ENCODE measurements at regions not wholly inside any gene's neighbourhood (a gene's known extent, or its start where the extent isn't known, plus 50 kb on each side); places are given as distances from the start of the nearest gene placed in this dataset.

- Histone ChIP-seq H3K4me1 (ENCODE audit: control insufficient read depth in 2 of 2, insufficient read depth in 2 of 2, low read length in 2 of 2) (no peaks in the 10 kb centered on the region), H2AFZ (ENCODE audit: insufficient read depth, low read depth, low read length, poor library complexity, severe bottlenecking) (no peak overlapping the region), H3K4me2 (replicated peaks; ENCODE audit: low read depth, low read length, poor library complexity, severe bottlenecking) (no peak overlapping the region), H3K27me3 (replicated peaks in 1 of 4; ENCODE audit: control extremely low read depth in 1 of 4, control insufficient read depth in 3 of 4, insufficient read depth in 4 of 4, low read length in 3 of 4) (no peaks in the 10 kb centered on the region), H3K4me3 (ENCODE audit: control extremely low read depth in 1 of 5, extremely low read depth in 1 of 5, insufficient read depth in 1 of 5, low read depth in 2 of 5, low read length in 4 of 5) (no peak overlapping the region), H3K36me3 (replicated peaks in 1 of 2; ENCODE audit: control extremely low read depth in 1 of 2, control insufficient read depth in 1 of 2, extremely low read depth in 1 of 2, insufficient read depth in 2 of 2, low read length in 1 of 2) (no peaks in the 10 kb centered on the region), H3K27ac (ENCODE audit: low read length in 2 of 2) (no peak overlapping the region), H3K79me2 (ENCODE audit: control insufficient read depth, insufficient read depth, low read length) (no peaks in the 10 kb centered on the region), H3K9me3 (ENCODE audit: control extremely low read depth in 1 of 3, control insufficient read depth in 2 of 3, insufficient read depth in 1 of 3, low read length in 2 of 3) (peaks cover 0 to 9% (median 0%) of the 10 kb centered on the region in 3 donors), H3K9ac (ENCODE audit: low read length) (no peak overlapping the region), H4K20me1 (ENCODE audit: control insufficient read depth, insufficient read depth, low read length, poor library complexity, severe bottlenecking) (no peaks in the 10 kb centered on the region)
- peaks cover 16% of the 10 kb centered on the region for H3K27me3 Mint-ChIP-seq
- H3K4me3 Mint-ChIP-seq = no peak overlapping the region
- H3K9me3 Mint-ChIP-seq (ENCODE audit: insufficient read depth) = no peaks in the 10 kb centered on the region
- CTCF ChIA-PET = no interaction called here
- TF ChIP-seq EZH2 (IDR thresholded peaks at IDR 0.05; ENCODE audit: borderline replicate concordance, insufficient read depth, low read depth, low read length, poor library complexity, severe bottlenecking) (no peak), CTCF (IDR thresholded peaks at IDR 0.05) (no peak)
- DNase-seq (no peak), ATAC-seq (ENCODE audit: low read depth) (no peak)
- WGBS (ENCODE audit: insufficient coverage) = 90% methylated on average over 2 of the region's 6 CpGs
- H3K4me1 Mint-ChIP-seq = no peaks in the 10 kb centered on the region
- H3K27ac Mint-ChIP-seq = no peak overlapping the region
- intact Hi-C loops (cut with micrococcal nuclease) = no loop called here
- POLR2A ChIA-PET = no interaction called here
Measured at GRCh38 chr19:29285187-29285687, 72.3 kb upstream of the UQCRFS1 start.

- no peaks in the 10 kb centered on the region for H3K4me1 ChIP-seq (ENCODE audit: control insufficient read depth in 2 of 2, insufficient read depth in 2 of 2, low read length in 2 of 2)
- 37% methylated on average over 6 of the region's 6 CpGs for WGBS (ENCODE audit: insufficient coverage)
- no peak for ATAC-seq (ENCODE audit: low read depth)
- H3K27me3 ChIP-seq (replicated peaks in 1 of 4; ENCODE audit: control extremely low read depth in 1 of 4, control insufficient read depth in 3 of 4, insufficient read depth in 4 of 4, low read length in 3 of 4) = no peaks in the 10 kb centered on the region
- H3K4me3 ChIP-seq (ENCODE audit: control extremely low read depth in 1 of 5, extremely low read depth in 1 of 5, insufficient read depth in 1 of 5, low read depth in 2 of 5, low read length in 4 of 5) = no peak overlapping the region
- no peaks in the 10 kb centered on the region for H3K36me3 ChIP-seq (replicated peaks in 1 of 2; ENCODE audit: control extremely low read depth in 1 of 2, control insufficient read depth in 1 of 2, extremely low read depth in 1 of 2, insufficient read depth in 2 of 2, low read length in 1 of 2)
- TF ChIP-seq CTCF (IDR thresholded peaks at IDR 0.05) = no peak
- TF ChIP-seq EZH2 (IDR thresholded peaks at IDR 0.05; ENCODE audit: borderline replicate concordance, insufficient read depth, low read depth, low read length, poor library complexity, severe bottlenecking) = no peak
- DNase-seq = no peak
- Mint-ChIP-seq H3K4me3 (no peak overlapping the region), H3K27me3 (peaks cover 9% of the 10 kb centered on the region), H3K4me1 (no peaks in the 10 kb centered on the region), H3K27ac (no peak overlapping the region), H3K9me3 (ENCODE audit: insufficient read depth) (no peaks in the 10 kb centered on the region)
- no peak overlapping the region for H3K4me2 ChIP-seq (replicated peaks; ENCODE audit: low read depth, low read length, poor library complexity, severe bottlenecking)
- ChIA-PET POLR2A (no interaction called here), CTCF (no interaction called here)
- H4K20me1 ChIP-seq (ENCODE audit: control insufficient read depth, insufficient read depth, low read length, poor library complexity, severe bottlenecking) = no peaks in the 10 kb centered on the region
- H3K9me3 ChIP-seq (ENCODE audit: control extremely low read depth in 1 of 3, control insufficient read depth in 2 of 3, insufficient read depth in 1 of 3, low read length in 2 of 3) = peaks cover 0 to 9% (median 0%) of the 10 kb centered on the region in 3 donors
- no peak overlapping the region for H3K9ac ChIP-seq (ENCODE audit: low read length)
- no peak overlapping the region for H3K27ac ChIP-seq (ENCODE audit: low read length in 2 of 2)
- H3K79me2 ChIP-seq (ENCODE audit: control insufficient read depth, insufficient read depth, low read length) = no peaks in the 10 kb centered on the region
- intact Hi-C loops (cut with micrococcal nuclease) = no loop called here
- H2AFZ ChIP-seq (ENCODE audit: insufficient read depth, low read depth, low read length, poor library complexity, severe bottlenecking) = no peak overlapping the region
Measured at GRCh38 chr19:29285878-29286277, 72.9 kb upstream of the UQCRFS1 start.
